COLO668 (cell line): ENCODE measurements at regions not wholly inside any gene's neighbourhood (a gene's known extent, or its start where the extent isn't known, plus 50 kb on each side); places are given as distances from the start of the nearest gene placed in this dataset.

ENCODE experiments used
- DNase-seq: peaks from one replicate; lab custom pipeline; 2025; ENCODE audit not compliant: unreplicated experiment; lab: John Stamatoyannopoulos, UW

DNA sequence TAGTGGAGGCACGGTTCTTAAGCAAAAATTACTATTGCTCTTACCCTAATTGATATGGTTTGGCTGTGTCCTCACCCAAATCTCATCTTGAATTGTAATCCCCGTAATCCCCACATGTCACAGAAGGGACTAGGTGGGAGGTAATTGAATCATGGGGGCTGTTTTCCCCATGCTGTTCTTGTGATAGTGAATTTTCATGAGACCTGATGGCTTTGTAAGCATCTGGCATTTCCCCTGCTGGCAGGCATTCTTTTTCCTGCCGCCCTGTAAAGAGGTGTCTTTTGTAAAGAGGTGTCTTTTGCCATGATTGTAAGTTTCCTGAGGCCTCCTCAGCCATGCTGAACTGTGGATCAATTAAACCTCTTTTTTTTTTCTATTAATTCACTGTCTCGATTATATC is 1691.8 kb upstream of the SLC39A10 start:
- no peak for DNase-seq

DNA sequence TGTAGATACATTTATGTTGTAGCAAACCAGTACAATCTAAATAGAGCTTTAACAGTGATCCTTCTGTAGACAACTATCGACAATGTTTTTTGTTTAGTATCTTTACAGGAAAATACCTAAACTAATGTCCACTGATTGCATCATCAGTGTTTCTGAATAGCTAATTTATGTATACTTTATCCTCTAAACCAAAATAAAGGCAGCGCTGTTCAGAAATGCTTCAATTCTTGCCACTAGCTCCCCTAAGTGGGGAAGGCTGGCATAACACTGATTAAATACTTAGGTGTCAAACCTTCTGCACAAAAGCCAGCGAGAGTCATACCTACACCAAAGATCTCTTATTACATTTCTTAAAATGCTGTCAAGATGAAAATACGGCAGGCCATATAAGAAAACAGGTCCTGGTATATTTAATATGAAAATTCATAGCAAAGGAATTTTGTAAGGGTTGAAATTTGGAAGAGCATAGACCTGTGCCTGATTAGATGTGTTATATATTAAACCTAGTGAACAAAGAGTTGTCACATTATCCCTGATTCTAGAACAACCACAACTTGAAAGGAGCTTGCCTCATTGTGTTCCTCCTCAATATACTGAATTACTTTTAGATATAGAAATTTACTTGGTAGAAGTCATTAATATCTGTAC is 1693.4 kb upstream of the SLC39A10 start:
- DNase-seq = no peak

DNA sequence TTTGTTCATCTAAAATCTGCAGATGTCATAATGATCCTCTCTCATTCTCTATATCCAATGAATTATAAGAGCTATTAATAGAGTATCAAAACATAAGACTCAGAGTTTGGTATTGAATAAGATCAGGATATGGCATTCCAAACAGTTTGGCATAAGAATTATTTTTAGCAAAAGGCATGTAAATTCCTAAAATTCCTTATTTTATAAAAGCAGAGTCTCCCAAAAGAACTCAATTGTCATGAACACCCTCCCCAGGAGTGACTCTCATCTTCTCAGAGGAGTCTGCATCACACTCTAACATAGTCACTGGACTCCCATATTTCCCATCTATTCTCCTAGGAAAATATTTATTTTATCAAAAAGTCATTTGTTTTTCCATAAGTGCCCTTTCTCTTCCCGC is 1710.2 kb upstream of the SLC39A10 start:
- no peak for DNase-seq

DNA sequence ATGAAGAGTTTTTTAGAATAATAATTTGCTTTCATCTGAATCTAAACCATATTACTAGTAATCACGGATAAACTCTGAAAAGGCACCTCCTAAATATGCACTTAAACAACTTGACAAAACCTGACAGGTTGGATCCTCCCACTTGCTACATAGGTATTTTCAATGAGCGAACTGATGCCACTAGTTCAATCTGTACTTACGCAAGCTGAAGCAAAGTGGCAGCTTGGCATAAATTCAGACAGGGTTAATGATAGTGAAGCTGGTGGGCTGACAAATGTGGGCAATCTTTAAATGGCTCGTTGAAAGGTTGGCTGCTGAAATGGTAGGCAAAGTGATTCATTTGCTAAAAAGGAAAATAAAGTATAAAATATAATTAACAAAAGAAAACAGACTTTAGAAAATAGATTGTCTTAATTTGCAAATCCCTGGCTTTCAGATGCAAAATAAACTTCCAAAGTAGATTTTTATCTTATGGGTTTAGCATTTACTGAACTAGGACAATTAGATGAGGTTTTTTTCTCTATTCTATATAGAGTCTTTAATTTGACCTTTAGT is 1713.5 kb upstream of the SLC39A10 start:
- no peak for DNase-seq

DNA sequence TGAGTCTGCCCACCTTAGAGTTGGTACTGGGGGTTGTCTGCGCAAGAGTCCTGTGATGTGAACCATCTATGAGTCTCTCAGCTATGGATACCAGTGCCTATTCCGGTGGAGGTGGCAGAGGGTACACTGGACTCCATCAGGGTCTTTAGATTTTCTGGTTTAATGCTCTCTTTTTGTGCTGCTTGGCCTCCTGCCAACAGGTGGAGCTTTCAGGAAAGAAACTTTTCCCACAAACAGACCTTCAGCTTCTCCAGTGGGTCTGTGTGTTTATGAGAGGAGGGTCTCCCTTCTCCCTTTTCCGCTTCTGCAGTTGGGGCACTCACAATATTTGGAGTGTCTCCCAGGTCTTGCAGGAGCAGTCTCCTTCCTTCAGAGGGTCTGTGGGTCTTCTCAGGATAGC is 1721.9 kb upstream of the SLC39A10 start:
- DNase-seq = no peak

DNA sequence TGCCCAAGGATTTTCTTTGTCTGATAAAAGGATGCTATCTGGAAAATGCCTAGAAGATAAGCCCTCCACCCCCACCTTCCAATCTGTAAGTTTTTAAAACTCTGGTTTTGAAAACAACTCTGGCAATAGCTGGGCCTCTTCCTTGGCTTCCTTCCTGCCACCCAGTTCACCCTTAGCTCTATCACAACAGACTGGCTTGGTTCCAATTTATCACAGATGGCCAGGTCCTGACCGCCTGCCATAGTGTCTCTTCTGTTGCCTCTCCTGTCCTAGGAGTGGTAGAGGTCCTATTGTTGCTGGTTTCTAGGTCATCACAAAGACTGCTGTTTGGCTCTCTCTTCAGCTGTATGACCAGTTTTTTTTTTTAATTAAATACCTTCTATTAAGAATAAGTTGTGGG is 1727.9 kb upstream of the SLC39A10 start:
- no peak for DNase-seq

DNA sequence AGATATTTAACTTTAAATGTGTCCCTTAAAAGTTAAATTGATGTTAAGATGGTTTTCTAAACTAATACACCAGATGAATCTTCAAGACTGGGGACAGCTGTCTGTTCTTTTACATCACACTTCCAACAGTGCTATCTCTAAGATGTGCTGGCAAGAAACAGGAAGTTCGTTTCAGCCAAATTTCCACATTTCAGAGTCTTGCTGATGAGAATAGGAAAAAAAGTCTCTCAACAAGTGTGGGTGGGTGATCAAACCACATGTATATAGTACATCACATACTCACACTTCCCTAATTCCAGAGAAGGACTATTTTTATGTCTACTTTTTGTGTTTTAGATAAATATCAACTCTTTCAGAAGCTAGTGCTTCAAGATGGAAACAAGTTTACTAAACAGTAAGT is 1712.8 kb upstream of the TMEFF2 start:
- DNase-seq = no peak

DNA sequence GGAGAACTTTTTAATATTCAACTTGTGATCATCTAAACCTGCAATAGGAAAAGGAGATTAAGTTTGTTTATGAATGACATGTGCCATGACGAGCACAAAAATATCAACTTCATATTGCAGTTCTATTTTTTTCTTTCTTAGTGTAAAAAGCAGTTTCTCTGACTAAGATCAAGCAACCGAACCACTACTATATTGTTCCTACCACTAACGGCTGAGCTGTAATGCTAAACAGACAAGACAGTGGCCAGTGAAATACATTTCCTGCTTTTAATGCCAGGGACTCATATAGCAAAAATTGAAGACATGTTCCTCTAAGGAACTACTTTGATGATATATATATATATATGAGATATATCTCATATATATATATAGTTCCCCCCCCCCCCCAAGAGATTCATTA is 1705.6 kb upstream of the TMEFF2 start:
- DNase-seq = no peak

DNA sequence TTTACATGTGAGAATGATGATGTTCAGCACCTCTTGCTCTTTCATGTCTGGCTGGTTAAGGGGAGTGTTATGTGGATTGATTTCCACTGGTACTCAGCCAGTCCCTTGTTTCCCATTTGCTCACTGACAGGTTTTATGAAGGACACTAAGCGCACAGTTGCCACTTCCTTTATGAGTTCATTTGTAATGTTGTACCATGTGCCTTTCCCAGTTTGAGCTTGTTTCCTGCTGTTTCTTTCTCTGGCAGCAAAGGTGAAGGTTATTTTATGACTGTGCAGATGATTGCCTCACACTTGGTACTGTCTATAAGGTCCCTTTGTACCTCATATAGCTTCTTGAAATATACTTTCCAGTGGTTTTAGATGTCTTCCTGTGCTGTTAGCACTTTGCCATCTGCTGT is 1700.5 kb upstream of the TMEFF2 start:
- no peak for DNase-seq

DNA sequence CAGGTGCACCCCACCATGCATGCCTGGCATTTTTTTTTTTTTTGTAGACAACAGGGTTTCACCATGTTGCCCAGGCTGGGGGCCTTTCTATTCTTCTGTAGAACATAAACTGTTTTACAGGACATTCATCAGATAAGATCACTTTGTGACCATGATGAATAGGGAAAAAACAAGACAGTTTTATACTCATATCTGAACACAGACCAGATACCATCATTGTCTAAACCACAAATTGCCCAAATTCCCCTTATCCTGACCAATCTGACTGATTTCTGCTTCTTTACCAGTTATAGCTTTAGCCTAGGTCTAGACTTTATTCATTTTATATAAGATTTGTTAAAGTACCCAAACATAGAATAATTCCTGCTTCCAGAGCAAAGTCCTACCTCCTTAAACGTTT is 1699.3 kb upstream of the TMEFF2 start:
- no peak for DNase-seq

DNA sequence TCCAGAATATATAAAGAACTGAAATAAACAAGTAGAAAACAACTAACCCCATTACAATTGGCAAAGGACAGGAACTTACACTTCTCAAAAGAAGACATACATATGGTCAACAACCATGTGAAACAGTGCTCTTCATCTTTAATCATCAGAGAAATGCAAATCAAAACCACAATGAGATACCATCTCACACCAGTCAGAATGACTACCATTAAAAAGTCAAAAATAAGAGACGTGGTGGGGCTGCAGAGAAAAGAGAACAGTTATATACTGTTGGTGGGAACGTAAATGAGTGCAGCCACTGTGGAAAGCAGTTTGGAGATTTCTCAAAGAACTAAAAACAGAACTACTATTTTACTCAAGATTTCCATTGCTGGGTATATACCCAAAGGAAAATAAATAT is 1696.3 kb upstream of the TMEFF2 start:
- no peak for DNase-seq

DNA sequence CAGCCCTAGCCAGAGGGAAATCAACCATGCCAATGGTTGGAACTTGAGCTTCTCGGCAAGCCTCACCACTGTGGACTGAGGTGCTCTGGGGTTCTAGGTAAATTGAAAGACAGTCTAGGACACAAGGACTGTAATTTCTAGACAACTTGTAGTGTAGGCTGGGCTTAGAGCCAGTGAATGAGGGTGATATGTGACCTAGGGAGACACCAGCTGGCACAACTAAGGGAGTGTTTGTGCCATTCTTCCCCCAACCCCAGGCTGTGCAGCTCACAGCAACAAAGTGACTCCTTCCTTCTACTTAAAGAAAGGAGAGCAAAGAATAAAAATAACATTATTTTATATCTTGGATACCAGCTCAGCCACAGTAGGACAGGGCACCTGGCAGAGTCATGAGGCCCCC is 1690.7 kb upstream of the TMEFF2 start:
- no peak for DNase-seq

DNA sequence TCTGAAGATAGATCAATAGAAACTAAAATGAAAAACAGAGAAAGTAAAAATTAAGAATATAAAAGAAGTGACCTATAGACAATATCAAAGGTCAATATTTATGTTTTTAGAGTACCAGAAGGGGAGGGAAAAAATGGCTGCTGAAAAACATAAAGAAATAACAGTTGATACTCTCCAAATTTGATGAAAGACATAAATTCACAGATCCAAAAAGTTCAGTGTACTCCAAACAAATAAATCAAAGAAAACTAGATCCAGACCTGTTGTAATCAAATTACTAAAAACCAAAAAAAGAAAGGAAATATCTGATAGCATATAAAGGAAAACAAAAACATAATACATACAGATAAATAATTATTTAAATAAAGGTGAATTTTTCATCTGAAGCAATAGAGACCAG is 1689.1 kb upstream of the TMEFF2 start:
- DNase-seq = no peak

DNA sequence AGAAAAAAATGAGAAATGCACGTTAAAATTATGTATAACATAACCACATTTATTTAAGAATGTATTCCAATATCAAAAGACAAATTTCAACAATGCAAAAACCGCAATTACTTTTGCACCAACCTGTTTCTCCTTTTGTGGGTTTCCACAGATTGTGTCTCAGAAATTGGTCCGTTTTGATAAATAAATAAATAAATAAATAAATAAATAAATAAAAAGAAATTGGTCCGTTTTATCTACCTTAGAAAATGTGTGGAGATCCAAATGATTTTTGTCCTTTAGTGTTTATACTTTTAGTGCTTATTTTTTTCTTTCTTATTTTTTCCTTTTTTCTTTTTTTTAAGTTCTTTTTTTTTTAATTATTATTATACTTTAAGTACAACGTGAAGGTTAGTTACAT is 1682.2 kb upstream of the TMEFF2 start:
- DNase-seq = no peak

DNA sequence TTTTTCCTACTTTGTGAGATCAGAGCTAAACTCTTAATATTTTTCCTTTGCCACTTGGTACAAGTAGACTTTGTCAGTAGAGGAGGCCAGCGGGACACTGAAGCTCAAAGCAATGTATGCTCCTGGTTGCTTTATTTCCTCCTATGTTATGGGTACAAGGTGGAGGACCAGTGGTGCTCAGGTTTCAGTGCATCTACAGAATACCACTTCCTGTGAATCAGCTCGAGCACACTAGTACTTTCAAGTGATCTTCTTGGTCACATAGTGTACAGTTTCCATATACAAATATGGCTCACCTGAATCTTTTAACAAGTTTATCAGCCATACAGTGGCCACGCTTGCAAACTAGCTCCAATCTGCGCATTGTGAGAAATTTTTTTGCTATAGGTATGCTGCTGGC is 1674.8 kb upstream of the TMEFF2 start:
- no peak for DNase-seq

DNA sequence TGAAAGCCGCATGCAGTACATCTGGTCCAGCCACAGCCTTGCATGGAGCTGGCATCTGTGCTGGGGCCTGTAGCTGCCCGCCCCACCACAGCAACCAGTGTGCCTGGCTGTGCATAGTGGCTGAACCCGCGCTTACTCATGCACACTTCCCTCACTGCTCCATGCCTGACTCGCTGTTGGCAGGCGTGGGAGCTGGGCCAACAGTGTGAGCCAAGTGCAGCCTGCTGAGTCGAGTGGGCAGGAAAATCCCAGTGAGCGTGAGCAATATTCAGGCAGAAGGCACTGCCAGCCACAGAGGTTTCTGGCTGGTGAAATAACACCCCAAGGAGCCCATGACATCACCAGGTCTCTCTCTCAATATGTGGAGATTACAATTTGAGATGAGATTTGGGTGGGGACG is 1674.1 kb upstream of the TMEFF2 start:
- no peak for DNase-seq

DNA sequence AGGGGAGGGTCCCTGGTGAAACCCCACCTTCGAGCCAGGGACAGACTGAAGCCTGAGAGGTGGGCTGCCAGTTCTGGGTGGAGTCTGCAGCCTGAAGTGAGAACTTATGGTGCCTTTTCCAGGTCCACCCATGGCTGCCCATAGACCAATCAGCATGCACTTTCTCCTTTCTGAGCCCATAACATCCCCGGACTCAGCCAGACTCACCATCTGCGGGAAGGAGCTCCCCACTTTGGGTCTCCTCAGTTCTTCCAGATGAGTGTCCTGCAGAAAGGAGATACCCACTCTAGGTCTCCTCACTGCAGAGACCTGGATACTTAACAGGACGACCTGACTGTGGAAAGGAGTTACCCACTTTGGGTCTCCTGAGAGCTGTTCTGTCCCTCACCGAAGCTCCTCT is 1673.4 kb upstream of the TMEFF2 start:
- no peak for DNase-seq

DNA sequence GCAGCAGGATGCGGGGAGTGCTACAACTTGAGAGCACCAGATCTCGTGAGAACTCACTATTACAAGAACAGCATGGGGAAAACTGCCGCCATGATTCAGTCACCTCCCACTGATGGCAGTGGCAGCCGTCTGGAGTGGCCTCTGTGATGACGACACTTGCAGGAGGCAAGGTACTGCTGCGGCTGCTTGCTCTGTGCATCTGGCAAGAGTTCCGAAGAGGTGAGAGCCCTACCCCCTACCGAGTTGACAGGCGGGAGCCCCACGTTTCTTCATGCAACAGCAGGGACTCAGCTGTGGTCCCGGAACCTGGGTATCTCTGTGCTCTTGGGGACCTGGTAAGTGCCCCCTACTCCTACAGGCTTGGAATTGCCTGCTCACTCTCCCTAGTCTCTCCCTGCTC is 1672.7 kb upstream of the TMEFF2 start:
- DNase-seq = no peak

DNA sequence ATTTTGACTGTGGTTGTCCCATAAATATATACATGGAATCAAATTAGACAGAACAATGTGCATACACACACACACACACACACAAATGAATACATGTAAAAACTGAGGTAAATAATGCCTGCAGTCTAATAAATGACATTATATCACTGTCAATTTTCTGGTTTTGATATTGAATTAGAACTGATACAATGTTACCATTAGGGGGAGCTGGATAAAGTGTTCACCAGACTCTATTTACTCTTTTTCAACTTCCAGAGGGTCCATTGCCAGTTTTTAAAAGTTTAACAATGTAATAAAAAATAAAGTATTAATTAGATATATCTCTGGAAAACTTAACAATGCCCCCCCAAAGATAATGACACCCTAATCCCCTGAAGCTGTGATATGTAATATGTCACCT is 1666.8 kb upstream of the TMEFF2 start:
- no peak for DNase-seq

DNA sequence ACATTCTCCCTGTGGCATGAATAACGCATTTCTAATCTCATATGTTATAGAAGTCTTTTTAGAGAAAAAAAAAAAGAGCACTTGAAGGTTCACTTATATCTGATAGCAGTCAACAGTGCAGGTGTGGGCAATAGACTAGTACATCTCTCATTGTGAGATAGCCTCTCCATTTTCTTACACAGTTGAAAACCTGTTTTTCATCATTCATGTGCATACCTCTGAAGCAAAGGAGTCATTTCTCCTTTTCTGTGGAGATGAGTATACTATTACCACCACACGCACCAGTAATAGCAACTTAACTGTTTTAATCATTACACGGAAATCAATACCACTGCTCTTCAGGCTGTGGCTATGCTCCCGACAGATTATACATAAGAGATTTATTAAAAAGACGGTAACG is 1653.3 kb upstream of the TMEFF2 start:
- DNase-seq = no peak

DNA sequence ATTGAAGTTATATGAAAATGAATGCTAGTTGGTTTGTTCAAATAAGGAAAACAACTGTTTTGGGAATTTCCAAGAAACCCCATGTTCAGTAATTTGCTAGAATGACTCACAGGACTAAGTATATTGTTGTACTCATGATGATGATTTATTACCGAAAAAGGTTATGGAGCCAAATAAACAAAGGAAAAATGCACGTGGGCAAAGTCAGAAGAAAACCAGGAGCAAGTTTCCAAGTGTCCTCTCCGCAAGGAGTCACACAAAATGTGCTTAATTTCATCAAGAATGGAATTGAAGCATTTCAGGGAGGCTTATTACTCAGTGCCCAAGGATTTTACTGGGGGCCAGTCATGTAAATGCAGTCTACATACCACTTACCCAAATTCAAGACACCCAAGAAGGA is 1652.4 kb upstream of the TMEFF2 start:
- no peak for DNase-seq

DNA sequence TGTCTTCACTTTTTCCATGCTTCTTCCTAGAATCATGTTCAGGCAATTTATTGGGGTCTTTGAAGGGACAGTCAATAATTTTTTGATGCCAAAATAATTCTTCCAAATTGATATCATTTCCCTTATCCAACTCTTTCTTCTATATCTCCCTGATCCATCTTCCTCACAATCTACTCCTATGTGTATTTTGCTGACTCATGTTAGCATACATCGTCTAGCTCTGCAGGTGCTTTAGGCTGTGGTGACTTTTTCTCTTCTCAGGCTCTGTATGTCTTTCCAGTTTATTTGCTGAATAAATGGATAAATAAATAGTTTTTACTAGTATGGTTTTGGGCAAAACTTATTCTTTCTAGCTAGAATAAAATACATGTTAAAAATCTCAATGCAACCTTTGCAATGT is 1650.9 kb upstream of the TMEFF2 start:
- DNase-seq = no peak

DNA sequence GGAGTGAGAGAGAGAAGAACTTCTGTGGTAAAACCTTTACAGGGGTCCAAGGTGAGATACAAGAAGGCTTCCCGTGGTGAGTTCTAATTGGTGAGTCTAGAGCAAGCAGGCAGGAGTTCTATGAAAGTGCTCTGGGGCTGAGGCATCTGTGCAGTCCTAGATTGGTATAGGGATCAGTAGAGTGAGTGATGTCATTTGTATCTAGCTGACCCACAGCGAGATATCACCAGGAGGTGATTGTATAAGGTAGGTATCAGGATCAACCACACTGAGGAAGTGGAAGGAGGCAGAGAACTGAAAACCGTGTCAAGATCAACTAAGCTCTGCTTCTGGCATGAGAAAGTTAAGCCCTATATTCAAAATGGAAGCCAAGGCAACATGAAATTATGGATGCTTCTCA is 1648.9 kb upstream of the TMEFF2 start:
- DNase-seq = no peak
